ENCODE measurements at regions not wholly inside any gene's neighbourhood (a gene's known extent, or its start where the extent isn't known, plus 50 kb on each side); places are given as distances from the start of the nearest gene placed in this dataset.
"Not testable (repeated sequence)": the region's sequence is repeated elsewhere in the genome, so short reads cannot be mapped to it uniquely, and the experiment has no call there.

DNA sequence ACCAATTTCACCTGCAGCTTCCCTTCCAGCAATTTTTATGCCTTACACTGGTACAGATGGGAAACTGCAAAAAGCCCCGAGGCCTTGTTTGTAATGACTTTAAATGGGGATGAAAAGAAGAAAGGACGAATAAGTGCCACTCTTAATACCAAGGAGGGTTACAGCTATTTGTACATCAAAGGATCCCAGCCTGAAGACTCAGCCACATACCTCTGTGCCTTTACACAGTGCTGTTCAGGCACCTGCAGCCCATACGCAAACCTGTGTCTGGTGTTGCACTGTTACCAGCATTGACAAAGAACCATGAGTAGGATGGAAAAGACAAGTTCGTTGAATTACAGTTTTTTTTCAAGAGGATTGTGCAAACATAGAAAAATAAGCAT is 432.0 kb upstream of the OR4E1 start:
- Histone ChIP-seq H3K4me2 (replicated peaks; ENCODE audit: extremely low read depth, low read length, poor library complexity, severe bottlenecking) (no peak overlapping the region), H2AFZ (ENCODE audit: insufficient read depth, low read depth, low read length, poor library complexity, severe bottlenecking) (no peak overlapping the region), H4K20me1 (ENCODE audit: insufficient read depth, low read length) (no peaks in the 10 kb centered on the region), H3K9ac (ENCODE audit: insufficient read depth, low read length, poor library complexity, severe bottlenecking) (no peak overlapping the region), H3K36me3 (replicated peaks in 1 of 2; ENCODE audit: control insufficient read depth in 1 of 2, insufficient read depth in 2 of 2, low read length in 2 of 2) (no peaks in the 10 kb centered on the region), H3K27me3 (ENCODE audit: control insufficient read depth in 2 of 2, insufficient read depth in 2 of 2, low read length in 2 of 2) (no peaks in the 10 kb centered on the region), H3K27ac (ENCODE audit: low read depth in 1 of 2, low read length in 2 of 2) (no peak overlapping the region), H3K79me2 (ENCODE audit: insufficient read depth, low read length) (no peaks in the 10 kb centered on the region), H3K4me3 (replicated peaks in 1 of 3; ENCODE audit: low read depth in 2 of 3, low read length in 3 of 3) (no peak overlapping the region), H3K4me1 (ENCODE audit: control insufficient read depth in 1 of 2, insufficient read depth in 2 of 2, low read length in 2 of 2) (no peaks in the 10 kb centered on the region), H3K9me3 (replicated peaks in 1 of 2; ENCODE audit: control insufficient read depth in 1 of 2, insufficient read depth in 1 of 2, low read length in 2 of 2) (no peaks in the 10 kb centered on the region)
- Mint-ChIP-seq H3K36me3 (no peaks in the 10 kb centered on the region), H3K27ac (no peak overlapping the region), H3K4me1 (no peaks in the 10 kb centered on the region), H3K27me3 (ENCODE audit: low read depth in 3 of 3) (no peaks in the 10 kb centered on the region), H3K9me3 (no peaks in the 10 kb centered on the region), H3K4me3 (no peak overlapping the region)
- no CpG with 5 or more reads among the region's 4 CpGs for WGBS (ENCODE audit: insufficient coverage)
- no peak for DNase-seq
- intact Hi-C loops (cut with micrococcal nuclease): no loop called here
- TF ChIP-seq, protein P1, sequence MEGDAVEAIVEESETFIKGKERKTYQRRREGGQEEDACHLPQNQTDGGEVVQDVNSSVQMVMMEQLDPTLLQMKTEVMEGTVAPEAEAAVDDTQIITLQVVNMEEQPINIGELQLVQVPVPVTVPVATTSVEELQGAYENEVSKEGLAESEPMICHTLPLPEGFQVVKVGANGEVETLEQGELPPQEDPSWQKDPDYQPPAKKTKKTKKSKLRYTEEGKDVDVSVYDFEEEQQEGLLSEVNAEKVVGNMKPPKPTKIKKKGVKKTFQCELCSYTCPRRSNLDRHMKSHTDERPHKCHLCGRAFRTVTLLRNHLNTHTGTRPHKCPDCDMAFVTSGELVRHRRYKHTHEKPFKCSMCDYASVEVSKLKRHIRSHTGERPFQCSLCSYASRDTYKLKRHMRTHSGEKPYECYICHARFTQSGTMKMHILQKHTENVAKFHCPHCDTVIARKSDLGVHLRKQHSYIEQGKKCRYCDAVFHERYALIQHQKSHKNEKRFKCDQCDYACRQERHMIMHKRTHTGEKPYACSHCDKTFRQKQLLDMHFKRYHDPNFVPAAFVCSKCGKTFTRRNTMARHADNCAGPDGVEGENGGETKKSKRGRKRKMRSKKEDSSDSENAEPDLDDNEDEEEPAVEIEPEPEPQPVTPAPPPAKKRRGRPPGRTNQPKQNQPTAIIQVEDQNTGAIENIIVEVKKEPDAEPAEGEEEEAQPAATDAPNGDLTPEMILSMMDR (IDR thresholded peaks at IDR 0.05): no peak

GRCh38 chr14:22105006-22105623 is 431.5 kb upstream of the OR4E1 start:
- Mint-ChIP-seq H3K4me1 (peaks cover 1% of the 10 kb centered on the region), H3K27ac (no peak overlapping the region), H3K9me3 (no peaks in the 10 kb centered on the region), H3K4me3 (no peak overlapping the region), H3K36me3 (no peaks in the 10 kb centered on the region), H3K27me3 (ENCODE audit: low read depth in 3 of 3) (no peaks in the 10 kb centered on the region)
- H3K79me2 ChIP-seq (ENCODE audit: insufficient read depth, low read length): no peaks in the 10 kb centered on the region
- H3K4me3 ChIP-seq (replicated peaks in 1 of 3; ENCODE audit: low read depth in 2 of 3, low read length in 3 of 3): no peak overlapping the region
- DNase-seq: no peak
- H3K27ac ChIP-seq (ENCODE audit: low read depth in 1 of 2, low read length in 2 of 2): no peak overlapping the region
- no peak overlapping the region for H2AFZ ChIP-seq (ENCODE audit: insufficient read depth, low read depth, low read length, poor library complexity, severe bottlenecking)
- TF ChIP-seq, protein P1 (IDR thresholded peaks at IDR 0.05): no peak
- no peaks in the 10 kb centered on the region for H3K27me3 ChIP-seq (ENCODE audit: control insufficient read depth in 2 of 2, insufficient read depth in 2 of 2, low read length in 2 of 2)
- WGBS (ENCODE audit: insufficient coverage): 13% methylated on average over 4 of the region's 8 CpGs
- no peak overlapping the region for H3K9ac ChIP-seq (ENCODE audit: insufficient read depth, low read length, poor library complexity, severe bottlenecking)
- no peak overlapping the region for H3K4me2 ChIP-seq (replicated peaks; ENCODE audit: extremely low read depth, low read length, poor library complexity, severe bottlenecking)
- no peaks in the 10 kb centered on the region for H3K9me3 ChIP-seq (replicated peaks in 1 of 2; ENCODE audit: control insufficient read depth in 1 of 2, insufficient read depth in 1 of 2, low read length in 2 of 2)
- H4K20me1 ChIP-seq (ENCODE audit: insufficient read depth, low read length): no peaks in the 10 kb centered on the region
- intact Hi-C loops (cut with micrococcal nuclease): no loop called here
- H3K4me1 ChIP-seq (ENCODE audit: control insufficient read depth in 1 of 2, insufficient read depth in 2 of 2, low read length in 2 of 2): no peaks in the 10 kb centered on the region
- H3K36me3 ChIP-seq (replicated peaks in 1 of 2; ENCODE audit: control insufficient read depth in 1 of 2, insufficient read depth in 2 of 2, low read length in 2 of 2): no peaks in the 10 kb centered on the region

GRCh38 chr14:22100764-22101120 is 427.1 kb upstream of the OR4E1 start:
- H3K36me3 Mint-ChIP-seq; H3K36me3 ChIP-seq (replicated peaks in 1 of 2; ENCODE audit: control insufficient read depth in 1 of 2, insufficient read depth in 2 of 2, low read length in 2 of 2); H3K9ac ChIP-seq (ENCODE audit: insufficient read depth, low read length, poor library complexity, severe bottlenecking); H3K27ac Mint-ChIP-seq; H3K9me3 Mint-ChIP-seq; H3K4me2 ChIP-seq (replicated peaks; ENCODE audit: extremely low read depth, low read length, poor library complexity, severe bottlenecking); H4K20me1 ChIP-seq (ENCODE audit: insufficient read depth, low read length); H3K4me3 ChIP-seq (replicated peaks in 1 of 3; ENCODE audit: low read depth in 2 of 3, low read length in 3 of 3); H3K4me3 Mint-ChIP-seq; DNase-seq; intact Hi-C loops (cut with micrococcal nuclease); H3K4me1 ChIP-seq (ENCODE audit: control insufficient read depth in 1 of 2, insufficient read depth in 2 of 2, low read length in 2 of 2); H2AFZ ChIP-seq (ENCODE audit: insufficient read depth, low read depth, low read length, poor library complexity, severe bottlenecking); H3K27me3 ChIP-seq (ENCODE audit: control insufficient read depth in 2 of 2, insufficient read depth in 2 of 2, low read length in 2 of 2); H3K27me3 Mint-ChIP-seq (ENCODE audit: low read depth in 3 of 3); H3K27ac ChIP-seq (ENCODE audit: low read depth in 1 of 2, low read length in 2 of 2); H3K9me3 ChIP-seq (replicated peaks in 1 of 2; ENCODE audit: control insufficient read depth in 1 of 2, insufficient read depth in 1 of 2, low read length in 2 of 2); H3K79me2 ChIP-seq (ENCODE audit: insufficient read depth, low read length): not testable (repeated sequence)
- WGBS (ENCODE audit: insufficient coverage): 97% methylated on average over 6 of the region's 13 CpGs
- H3K4me1 Mint-ChIP-seq: peaks cover 19% of the 10 kb centered on the region

Measured in CD14-positive monocyte (primary cell).